ENCODE measurements at regions not wholly inside any gene's neighbourhood (a gene's known extent, or its start where the extent isn't known, plus 50 kb on each side); places are given as distances from the start of the nearest gene placed in this dataset.

DNA sequence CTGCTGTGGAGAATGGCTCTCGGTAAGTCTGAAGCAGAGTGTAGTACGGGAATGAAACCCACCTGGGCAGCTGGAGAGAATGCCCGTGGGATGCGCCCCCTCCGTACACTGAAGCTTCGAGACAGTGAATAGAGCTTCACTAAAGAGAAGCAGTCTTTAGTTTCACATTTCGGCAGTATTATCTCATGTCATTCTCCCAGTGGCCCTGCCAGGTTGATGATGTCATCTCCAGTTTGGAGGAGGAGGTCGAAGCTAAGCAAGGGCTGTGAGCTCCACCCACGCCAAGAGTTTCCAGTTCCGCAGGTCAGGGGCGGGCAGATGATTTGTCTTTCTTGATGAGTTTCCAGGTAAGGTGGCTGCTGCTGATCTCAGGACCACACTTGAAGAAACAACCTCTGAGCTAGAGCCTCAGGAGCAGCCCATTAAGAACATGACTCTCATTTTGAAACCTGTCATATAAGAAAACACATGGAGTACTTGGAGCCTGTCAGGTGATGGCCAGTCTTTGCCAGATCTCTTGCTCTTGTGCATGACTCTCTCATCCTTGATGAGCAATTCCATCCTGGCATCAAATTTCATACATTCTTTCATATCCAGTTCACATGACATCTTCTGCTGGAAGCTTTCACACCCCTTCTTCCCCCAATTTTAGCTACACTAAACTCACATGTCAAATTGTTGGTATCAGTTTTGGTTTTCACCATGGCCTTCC is 475.0 kb downstream of the RNF144A start:
- no peak for DNase-seq

GRCh38 chr2:7394195-7394594 is 477.0 kb downstream of the RNF144A start:
- DNase-seq: no peak

- no peak for DNase-seq
These were observed 483.4 kb downstream of the RNF144A start for GRCh38 chr2:7400628-7401027.

DNA sequence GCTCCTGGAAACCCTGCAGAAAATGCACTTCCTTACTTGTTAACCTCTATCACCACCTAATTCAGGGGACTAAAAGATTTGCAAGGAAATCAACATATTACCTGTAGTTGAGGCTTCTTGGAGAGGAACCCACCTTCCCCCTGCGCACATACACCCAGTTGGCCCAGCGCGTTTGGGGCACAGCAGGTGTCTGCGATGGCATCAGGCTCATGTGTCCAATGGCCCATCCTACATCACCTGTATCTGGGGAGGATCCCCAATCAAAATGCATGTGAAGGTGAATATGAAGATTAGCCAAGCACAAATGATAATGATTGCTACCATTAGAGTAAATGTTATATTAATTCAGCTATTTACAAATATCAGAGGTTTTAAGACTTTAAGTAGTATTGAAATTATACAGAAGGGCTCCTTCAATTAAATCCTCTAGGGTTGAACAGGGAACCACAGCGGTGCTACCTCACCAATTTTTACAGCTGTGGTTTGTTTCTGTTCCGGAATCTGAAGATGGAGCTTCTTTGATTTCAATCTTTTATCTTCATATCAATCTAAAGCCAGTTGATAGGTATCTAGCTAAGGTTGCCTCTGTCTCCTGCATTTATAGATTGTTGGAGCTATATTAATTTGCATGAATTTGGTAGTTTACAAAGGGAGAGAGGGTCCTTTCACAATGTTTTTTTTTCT is 486.0 kb downstream of the RNF144A start:
- DNase-seq: no peak

DNA sequence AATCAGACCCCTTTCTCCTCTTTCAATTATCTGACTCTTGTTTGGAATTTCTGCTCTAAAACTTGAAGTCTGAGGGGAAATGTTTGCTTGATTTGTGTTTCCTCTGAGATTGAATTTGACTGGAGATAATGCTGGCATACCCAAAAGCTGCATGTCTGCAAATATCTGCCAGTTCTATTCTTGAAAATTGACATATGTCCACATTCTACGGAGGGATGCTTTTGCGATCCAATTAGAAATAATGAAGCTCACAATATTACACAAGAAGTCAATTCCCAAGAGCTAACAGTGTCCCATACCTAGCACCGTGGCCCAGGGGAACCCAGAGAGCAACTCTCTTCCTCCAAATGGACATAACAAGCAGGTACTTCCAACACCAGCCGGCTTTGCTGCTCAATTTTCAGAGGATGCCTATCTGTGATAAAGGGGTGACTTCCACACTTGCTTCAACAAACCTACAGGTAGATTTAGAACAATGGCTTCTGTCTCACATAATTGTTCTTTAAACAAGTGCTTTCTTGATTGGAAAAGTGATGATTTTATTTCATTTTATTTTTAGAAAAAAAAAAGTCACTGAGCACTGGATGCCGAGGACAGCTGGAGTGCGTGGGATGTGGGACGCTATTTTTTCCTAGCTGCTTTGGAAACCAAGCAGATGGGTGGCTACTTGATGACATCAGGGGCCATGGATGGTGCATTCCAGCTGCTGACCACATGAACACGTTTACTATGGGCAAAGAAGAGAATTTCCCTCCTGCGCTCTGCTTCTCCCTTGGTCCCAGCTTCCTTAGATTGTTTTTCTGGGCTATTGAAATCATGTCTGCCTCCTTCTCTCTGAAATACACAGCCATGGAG is 488.9 kb downstream of the RNF144A start:
- DNase-seq: no peak

GRCh38 chr2:7407001-7407400 is 489.8 kb downstream of the RNF144A start:
- DNase-seq: no peak

DNA sequence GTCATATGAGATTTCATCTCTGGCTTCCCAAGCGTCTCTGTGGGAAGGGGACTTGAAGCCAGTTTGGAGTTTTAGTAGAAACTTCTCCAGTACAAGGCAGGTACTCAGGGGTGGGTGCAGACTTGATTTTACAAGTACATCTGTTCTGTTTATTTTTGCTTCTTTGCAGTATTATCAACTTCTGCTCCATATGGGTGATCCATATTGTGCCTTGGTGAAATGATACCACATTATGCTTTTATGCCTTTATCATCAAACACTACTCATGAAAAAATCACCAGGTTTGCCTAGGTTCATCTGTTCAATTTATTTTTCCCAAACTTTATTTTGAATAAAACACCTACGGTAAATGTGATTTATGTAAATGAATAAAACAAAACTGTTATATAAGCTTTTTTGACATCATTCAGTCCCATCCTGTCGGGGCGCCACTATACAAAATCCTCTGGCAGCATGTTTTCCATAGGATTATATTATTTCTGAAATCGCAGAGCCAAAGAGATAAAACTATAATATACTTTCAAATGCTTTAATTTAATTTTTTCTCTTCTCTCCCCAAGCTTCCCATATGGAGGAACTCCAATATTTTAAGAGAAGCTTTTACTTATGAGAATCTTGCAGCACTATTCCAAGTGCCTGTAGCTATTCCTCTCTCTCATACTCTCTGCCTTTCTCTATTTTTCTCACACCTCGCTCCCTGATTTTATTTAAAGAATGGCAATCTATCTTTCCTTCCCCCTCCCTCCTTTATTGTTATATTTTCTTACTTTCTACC is 490.9 kb downstream of the RNF144A start:
- no peak for DNase-seq

DNA sequence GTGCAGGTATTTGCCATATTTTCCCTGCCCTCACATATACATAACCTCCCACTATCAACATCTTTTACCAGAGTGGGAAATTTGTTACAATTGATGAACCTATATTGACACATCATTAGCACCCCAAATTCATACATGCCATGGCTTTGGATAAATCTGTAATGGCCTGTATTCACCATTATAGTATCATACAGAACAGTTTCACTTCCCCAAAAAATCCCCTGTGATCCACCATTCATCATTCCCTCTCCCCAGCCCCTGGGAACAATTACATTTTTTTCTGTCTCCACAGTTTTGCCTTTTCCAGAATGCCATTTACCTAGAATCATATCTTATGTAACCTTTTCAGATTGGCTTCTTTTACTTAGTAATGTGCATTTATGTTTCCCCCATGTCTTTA is 494.5 kb downstream of the RNF144A start:
- DNase-seq: no peak

DNA sequence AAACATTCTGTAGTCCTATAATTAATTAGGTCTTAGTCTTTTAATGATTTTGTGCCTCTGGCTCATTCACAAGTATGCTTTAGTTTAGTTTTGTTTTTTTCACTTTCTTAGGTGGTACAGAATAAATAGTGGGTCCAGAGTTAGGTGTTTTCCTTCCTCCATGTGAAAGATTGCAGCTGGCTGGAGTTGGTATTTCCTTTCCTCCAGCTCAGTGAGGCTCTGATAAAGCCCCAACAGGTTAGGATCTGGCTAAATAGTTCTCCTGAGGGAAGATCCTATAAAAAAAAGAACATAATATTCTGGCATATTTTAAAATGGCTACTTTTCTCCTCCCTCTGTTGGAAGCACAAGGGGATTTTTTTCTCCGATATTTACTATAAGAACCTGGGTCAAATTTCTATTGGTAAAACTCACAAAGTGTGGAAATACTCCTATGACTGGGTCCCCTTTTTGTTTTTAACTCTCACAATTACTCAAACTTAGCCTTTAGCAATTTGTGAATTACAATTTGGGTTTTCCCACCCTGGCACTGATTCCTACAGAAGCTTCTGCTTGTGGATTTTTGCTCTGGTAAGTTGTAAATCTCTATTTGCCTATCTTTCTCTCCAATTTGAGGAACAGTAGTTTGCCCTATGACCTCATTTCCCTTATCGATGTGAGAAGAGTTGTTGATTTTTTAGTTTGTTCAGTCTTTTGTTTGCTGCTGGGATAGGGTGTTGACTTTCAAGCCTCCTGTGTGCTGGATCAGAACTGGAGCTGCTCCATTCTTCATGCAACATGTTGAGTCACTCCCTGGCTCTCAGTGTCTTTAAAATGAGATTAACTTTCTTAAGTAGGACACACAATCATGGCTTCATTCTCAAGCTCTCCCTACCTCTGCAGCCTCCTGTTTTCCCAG is 500.9 kb downstream of the RNF144A start:
- DNase-seq: no peak

DNA sequence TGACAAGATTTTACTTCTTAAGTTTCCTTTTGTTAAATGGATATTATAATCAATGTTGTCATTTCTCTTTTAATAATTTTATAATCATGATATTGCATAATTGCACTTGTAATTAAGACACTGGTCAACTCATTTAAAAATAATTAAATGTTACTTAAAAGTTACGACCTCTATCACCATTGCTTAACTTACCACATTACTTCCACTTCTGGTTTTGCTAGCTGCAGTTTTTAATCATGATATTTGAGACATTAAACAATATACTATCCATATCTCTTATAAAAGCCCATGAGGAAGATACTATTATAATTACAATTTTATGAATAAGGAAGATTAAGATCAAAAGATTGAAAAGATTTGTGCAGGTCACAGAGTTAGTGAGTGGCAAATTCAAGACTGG is 502.0 kb downstream of the RNF144A start:
- DNase-seq: no peak

DNA sequence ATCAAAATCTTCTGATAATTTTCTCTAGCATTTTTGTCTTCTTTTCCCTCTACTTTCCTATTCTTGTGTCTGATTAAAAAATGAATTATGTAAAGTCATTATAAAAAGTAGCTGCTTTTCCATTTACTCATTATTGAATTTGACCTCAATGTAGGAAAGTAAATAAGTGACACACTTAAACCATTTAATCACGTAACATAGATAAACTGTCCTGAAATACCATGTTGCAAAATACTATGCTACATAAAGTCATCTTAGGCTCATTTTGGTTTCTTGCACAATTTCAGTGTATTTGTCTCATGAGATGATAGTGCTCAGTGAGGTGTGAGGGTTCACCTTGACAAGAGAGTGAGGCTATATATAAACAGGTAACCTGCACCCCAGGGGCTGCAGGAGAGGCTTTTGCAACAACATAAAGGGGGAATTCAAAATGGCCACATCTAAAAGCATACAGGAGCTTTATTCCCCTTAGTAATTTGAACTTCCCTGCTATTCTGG is 502.7 kb downstream of the RNF144A start:
- no peak for DNase-seq

- no peak for DNase-seq
These were observed 503.3 kb downstream of the RNF144A start for GRCh38 chr2:7420530-7420929.

DNA sequence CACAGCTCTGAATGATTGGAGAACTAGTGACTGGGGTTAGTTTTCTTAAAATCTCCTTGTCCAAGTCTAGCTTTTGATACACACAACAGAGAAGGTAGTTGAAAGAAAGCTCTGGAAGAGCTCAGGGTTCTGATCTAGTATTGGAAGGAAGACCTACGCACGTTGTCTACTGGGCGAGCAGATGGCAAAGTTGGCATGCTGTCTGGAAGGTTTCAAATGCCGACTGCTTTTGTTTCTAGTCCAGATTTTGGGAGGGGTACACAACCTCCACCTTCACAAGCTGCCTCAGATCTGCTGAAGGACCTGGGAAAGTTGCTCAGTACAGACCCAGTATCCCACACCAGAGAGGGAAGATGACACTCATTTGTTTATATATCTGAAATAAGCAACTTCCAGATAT is 507.3 kb downstream of the RNF144A start:
- no peak for DNase-seq

- DNase-seq: peak; percentile 70
These were observed 510.3 kb downstream of the RNF144A start for GRCh38 chr2:7427293-7428060.

GRCh38 chr2:7428454-7429204 is 511.4 kb downstream of the RNF144A start:
- DNase-seq: no peak

- DNase-seq: no peak
These were observed 512.5 kb downstream of the RNF144A start for GRCh38 chr2:7429733-7430132.

GRCh38 chr2:7430421-7430868 is 513.2 kb downstream of the RNF144A start:
- DNase-seq: no peak

DNA sequence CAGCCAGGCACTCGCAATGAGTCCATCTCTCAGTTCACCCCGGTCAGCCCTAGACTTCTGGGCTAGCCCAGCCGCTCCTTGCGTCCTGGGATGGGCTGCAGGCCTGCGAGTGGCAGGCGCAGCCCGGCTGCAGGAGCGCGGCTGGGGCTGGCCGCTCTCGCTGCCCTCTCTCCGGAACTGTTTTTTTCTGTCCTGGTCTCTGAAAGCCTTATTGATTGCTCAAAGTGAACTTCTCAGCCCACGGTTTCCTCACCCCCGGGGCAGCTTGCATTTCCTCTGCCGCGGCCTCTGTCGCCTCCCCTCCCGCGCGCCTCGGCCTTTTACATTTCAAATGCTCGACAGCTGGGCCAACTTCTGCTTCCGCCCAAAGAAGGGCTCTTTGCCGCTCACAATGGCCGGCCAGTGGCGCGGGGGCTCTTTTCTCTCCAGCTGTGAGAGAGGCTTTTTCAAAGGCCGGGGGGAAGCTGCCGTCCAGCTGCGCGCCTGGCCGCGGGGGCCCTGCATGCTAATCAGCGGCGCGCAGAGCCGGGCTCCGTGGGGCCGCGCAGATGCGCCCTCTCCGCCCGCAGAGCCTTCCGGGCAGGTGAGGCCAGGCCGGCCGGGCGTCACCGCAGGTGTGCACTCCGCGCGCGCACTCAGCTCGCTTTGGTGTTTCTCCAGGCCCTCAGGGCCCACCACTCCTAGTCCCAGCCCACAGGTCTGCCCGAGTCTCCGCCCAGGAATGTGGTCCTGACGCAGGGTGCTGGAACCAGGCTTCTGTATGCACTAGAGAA is 513.8 kb downstream of the RNF144A start:
- DNase-seq: no peak

GRCh38 chr2:7432436-7432835 is 515.2 kb downstream of the RNF144A start:
- no peak for DNase-seq
